ENCODE measurements at regions not wholly inside any gene's neighbourhood (a gene's known extent, or its start where the extent isn't known, plus 50 kb on each side); places are given as distances from the start of the nearest gene placed in this dataset.

DNA sequence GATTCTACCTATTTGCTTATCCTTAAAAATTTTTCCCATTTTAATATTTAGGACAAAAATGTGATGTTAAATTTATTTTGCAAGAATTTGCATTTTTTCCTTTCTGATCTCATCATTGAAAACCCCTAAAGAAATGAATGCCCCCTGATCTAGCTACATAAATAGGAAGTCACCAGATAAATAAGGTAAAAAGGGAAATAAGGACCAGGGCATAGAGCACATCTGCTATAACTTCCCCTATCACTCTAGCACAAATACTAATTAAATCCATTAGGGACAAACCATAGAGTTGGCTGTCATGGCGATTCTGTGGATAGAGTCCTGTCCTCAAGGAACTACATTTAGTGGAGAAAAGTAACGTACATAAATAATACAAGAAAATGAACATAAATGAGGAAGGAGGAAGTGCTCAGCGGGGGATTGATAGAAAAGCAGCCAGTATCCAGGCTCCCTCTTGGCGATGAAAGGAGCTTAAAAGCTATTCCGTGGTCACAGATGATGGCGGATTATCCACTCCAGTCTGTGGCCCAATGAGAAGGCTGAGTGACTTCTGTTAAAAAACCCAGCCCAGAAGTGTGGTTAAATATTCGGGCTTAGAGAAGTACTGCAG lies 76.9 kb upstream of the RPL34 start:
- TF ChIP-seq POLR2AphosphoS5 (IDR thresholded peaks at IDR 0.05; ENCODE audit: insufficient read depth, low read depth, low read length): no peak
- TF ChIP-seq, protein P1, sequence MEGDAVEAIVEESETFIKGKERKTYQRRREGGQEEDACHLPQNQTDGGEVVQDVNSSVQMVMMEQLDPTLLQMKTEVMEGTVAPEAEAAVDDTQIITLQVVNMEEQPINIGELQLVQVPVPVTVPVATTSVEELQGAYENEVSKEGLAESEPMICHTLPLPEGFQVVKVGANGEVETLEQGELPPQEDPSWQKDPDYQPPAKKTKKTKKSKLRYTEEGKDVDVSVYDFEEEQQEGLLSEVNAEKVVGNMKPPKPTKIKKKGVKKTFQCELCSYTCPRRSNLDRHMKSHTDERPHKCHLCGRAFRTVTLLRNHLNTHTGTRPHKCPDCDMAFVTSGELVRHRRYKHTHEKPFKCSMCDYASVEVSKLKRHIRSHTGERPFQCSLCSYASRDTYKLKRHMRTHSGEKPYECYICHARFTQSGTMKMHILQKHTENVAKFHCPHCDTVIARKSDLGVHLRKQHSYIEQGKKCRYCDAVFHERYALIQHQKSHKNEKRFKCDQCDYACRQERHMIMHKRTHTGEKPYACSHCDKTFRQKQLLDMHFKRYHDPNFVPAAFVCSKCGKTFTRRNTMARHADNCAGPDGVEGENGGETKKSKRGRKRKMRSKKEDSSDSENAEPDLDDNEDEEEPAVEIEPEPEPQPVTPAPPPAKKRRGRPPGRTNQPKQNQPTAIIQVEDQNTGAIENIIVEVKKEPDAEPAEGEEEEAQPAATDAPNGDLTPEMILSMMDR (IDR thresholded peaks at IDR 0.05; ENCODE audit: extremely low read depth in 1 of 2, insufficient read depth in 1 of 2, low read depth in 1 of 2, low read length in 2 of 2): no peak
- no peak for TF ChIP-seq EZH2 (IDR thresholded peaks at IDR 0.05; ENCODE audit: borderline replicate concordance, low read depth, low read length, severe bottlenecking)
- no peak for TF ChIP-seq POLR2A (IDR thresholded peaks at IDR 0.05; ENCODE audit: low read depth, low read length)
- no peak for TF ChIP-seq MYC (IDR thresholded peaks at IDR 0.05; ENCODE audit: low read depth, low read length)
- TF ChIP-seq, protein P2, sequence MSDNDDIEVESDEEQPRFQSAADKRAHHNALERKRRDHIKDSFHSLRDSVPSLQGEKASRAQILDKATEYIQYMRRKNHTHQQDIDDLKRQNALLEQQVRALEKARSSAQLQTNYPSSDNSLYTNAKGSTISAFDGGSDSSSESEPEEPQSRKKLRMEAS (IDR thresholded peaks at IDR 0.05; ENCODE audit: insufficient read depth, insufficient read length): no peak
- TF ChIP-seq FOS (IDR thresholded peaks at IDR 0.05; ENCODE audit: borderline replicate concordance, insufficient read depth, low read length): no peak

All from endothelial cell of umbilical vein (primary cell).